ENCODE measurements at regions not wholly inside any gene's neighbourhood (a gene's known extent, or its start where the extent isn't known, plus 50 kb on each side); places are given as distances from the start of the nearest gene placed in this dataset.

DNA sequence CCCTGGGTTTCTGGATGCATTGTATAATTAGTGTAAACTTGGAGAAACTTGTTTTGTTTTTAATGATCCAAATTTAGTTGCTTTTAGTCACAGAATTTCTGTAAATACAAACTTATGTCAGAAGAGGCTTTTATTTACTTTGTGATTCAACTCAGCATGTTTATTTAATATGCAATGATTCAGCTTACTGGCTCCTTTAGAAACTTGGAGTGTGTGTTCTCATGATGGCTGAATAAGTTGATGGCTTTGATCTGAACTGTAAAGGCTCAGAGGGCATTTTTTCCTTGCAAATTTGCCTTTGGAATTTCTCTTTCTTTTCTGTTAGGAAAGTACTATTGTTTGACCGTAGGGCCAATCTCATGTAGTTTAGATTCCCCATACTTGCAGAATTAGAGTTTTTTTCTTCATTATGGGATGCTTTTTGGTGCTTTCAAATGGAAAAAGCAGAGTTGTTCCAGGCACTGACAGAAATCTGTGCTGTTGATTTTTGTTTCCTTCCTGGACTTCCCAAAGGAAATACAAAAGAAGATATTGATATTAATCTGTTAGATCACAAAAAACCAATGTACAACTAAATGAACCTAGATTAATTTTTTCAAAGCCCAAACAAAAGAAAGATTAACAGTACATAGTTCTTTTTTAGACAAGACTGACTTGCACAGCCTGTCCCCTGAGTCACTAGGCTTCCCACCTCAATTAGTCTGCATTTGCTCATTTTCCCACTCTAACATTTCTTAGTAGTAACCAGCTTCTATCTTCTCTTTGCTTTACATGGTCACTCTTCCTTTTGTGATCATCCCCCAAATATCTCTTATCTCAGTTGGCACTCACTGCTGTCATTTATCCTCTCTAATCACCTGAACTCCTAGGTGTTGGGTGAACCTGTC is 96.8 kb upstream of the AGR3 start:
- peak; percentile 38 for DNase-seq (ENCODE audit: low read depth)

DNA sequence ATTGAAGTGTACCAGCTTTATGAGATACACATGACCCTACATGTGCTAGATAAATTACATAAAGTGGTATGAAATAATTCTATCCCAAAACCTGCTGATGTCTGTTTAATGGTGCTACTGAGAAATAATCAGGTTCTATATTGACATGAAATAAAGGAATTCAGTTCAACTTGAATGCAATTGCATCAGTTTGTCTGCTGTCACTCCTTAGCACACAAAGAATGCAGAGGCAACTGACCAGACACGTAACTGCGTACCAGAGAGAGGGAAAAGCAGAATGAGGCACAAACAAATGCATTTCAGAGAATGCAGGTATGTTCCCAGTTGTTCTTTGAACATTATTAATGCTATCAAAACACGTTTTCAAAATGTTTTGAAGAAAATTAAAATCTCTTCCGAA is 98.8 kb upstream of the AGR3 start:
- no peak for DNase-seq (ENCODE audit: low read depth)

- peak; percentile 59 for DNase-seq (ENCODE audit: low read depth)
These were observed 101.0 kb upstream of the AGR3 start for GRCh38 chr7:16982640-16983350.

GRCh38 chr7:16984375-16984774 is 102.6 kb upstream of the AGR3 start:
- DNase-seq (ENCODE audit: low read depth), result no peak

DNA sequence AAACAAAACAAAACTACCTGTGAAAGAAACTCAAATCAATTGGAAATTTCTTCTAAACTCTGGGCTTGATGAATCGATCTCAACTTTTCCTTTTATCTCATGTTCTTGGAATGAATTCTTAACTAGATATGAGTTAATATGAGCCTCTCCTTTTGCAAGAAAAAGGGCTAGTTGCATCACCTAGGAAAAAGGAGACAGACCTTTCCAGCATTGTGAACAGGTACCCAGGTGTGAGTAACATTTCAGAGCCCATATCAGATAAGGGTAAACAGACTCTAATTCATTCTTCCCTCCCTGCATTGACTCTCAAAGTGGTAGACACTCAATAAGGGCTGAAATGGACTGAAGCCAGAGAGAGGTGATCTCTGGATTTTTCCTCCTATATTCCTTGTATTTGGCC is 103.8 kb upstream of the AGR3 start:
- no peak for DNase-seq (ENCODE audit: low read depth)

DNA sequence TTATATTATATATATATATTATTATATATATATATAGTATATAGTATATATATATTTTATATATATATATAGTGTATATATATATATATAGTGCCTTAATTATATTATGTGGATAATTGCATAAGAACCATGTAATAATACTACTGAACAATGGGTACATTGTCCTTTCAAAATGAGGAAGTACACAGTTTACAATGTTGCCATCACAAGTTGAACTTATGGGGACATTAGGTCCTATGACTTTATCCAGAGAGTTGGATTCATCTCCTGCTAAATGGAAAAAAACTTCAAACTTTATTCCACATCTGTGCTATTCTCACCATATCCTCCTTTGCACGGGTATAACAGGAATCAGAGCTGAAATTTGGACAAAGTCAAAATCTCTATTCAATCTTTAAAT is 105.0 kb upstream of the AGR3 start:
- DNase-seq (ENCODE audit: low read depth), result no peak

DNA sequence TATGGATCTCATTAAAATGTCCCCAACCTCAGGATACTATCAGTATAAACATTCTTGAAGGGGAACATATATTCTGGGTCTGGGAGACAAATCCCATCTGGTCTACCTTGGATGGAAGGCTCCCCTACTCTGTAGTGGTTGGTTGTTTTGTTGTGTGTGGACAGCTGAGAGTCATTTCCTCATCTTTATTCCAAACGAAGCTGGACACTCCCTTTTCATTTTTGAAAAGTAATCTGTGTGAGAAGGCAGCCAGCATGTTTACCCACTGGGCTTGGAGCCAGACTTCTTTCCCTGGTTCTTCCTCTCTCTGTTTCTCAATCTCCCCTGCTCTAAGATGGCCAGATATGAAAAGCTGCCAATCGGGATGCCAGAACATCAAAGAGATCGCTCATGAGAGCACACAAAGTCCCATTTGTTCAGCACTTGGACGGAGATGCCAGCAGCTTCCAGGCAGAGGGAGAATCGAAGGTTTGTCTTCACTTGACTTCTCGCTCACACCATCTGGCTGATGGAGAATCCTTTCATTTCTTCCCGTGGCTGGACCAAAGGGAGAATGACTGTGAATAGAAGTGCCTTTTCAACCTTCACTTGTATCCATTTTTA is 108.1 kb upstream of the AGR3 start:
- DNase-seq (ENCODE audit: low read depth), result peak; percentile 92

- DNase-seq (ENCODE audit: low read depth), result no peak
These were observed 109.8 kb upstream of the AGR3 start for GRCh38 chr7:16991551-16991950.

GRCh38 chr7:16993543-16993942 is 111.8 kb upstream of the AGR3 start:
- no peak for DNase-seq (ENCODE audit: low read depth)

GRCh38 chr7:16998481-16999051 is 116.8 kb upstream of the AGR3 start:
- no peak for DNase-seq (ENCODE audit: low read depth)

GRCh38 chr7:16999541-17000267 is 117.9 kb upstream of the AGR3 start:
- DNase-seq (ENCODE audit: low read depth), result no peak

DNA sequence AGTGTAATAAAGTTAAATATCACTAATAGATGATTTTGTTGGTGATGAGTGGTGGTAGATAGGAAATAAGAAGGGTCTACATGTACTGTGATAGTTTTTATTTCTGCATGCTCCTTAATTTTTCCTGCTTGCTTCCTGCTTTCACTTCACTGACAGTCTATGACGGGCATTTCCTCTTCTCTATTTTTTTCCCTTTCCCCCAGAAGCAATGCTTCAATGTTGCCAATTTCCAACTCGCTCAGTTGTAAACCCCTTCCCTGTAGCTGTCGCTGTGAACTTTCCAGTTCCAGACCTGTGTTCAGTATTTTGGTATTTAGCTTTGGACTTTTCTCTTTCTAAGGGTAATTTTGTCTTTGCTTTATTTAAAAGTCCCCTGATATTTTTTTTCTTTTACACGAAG is 123.5 kb upstream of the AGR3 start:
- no peak for DNase-seq (ENCODE audit: low read depth)

DNA sequence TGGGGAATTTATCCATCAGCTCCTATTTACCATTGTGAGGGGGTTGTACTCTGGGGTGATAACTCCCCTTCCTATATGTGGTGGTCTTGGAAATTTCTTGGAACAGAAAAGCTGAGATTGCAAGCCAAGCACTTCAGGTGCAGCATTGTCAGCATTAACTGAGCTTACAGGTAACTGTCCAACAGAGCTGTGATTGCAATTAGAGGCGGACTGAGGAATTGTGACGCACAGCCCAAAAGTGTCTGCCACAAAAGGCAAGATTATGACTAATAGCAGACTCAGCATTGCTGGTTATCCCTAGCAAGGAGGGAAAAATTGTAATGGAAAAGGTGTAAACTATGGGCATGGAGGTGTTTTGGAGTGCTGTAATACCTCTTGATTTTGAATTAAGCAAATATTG is 126.1 kb upstream of the AGR3 start:
- DNase-seq (ENCODE audit: low read depth), result no peak

DNA sequence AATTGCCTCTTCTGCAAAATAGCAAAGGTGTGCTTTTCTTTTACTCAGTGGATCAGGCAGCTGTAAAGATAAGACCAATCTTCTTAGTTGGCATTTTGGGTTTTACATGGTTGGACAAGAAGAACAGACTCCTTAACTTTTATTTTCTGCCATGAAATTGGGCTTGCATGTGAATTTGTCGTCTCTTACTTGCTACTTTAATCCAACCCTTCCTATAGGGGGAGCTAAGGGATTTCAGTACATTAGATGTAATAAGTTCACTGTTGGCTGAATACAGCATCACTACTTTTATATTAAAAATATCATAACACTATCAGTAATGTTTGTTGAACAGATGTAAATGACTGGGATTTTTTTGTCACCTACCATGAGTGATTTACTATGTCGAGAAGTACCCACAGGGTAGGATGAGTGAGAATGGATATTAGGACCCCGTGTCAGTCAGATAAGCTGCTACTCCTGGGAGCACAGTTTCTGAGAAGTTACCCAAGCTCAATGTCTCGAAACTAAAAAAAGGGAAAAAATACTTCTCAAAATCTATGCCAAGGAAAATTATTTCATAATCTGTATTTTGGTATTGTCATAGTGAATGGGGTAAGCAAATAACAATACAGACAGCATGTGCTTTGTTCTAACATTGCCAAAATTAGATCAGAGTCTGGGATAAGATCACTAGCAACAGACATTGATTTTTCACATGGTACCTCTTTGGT is 127.4 kb upstream of the AGR3 start:
- DNase-seq (ENCODE audit: low read depth), result peak; percentile 35

GRCh38 chr7:17009933-17010332 is 128.2 kb upstream of the AGR3 start:
- DNase-seq (ENCODE audit: low read depth), result no peak

DNA sequence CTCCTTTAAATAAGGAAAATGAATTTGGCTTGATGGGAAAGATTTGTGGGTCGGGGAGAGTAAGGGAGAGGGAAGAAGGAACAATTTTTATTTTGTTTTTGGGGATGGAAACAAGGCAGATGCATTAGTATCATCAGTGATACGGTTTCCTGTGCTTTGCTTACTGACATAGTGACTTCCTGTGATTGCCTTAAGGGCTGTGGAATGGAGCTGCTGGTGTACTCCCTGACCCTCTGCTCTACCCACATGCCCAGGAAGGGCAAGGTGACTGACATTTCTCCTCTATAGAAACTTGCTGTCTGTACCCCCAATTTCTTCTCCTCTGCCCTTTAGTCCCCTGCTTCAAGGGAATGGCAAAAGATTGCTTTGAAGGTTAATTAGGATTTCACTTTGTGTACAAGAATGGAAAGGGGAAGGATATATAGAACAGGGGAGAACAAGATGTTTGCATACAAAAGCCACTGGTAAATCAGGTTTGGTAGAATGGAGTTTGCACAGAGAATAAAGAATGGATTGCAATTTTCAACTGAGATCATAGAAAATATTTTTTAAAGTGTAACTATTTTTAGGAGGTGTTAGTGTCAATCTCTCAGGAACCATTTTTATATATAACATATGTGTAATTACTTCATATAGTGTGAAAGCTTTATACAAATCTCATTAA is 129.0 kb upstream of the AGR3 start:
- no peak for DNase-seq (ENCODE audit: low read depth)

- DNase-seq (ENCODE audit: low read depth), result no peak
These were observed 131.4 kb upstream of the AGR3 start for GRCh38 chr7:17013204-17013603.

DNA sequence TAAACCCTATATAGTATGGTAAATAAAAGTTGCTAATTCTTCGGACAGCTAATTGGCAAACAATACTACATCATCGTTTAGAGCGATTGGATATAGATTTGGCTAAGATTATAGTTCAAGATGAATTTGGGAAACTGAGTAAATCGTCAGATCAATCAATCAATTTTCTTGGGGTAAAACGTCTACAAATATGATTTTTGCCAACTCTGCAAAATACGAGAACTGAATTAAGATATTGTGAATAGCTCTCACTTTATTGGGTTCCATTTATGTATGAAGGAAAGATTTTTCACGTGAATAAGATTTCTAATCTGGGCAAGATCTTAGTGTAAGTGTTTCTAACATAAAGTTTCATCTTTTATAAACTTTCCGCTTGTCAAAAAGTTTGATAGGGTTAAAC is 132.9 kb upstream of the AGR3 start:
- DNase-seq (ENCODE audit: low read depth), result no peak

DNA sequence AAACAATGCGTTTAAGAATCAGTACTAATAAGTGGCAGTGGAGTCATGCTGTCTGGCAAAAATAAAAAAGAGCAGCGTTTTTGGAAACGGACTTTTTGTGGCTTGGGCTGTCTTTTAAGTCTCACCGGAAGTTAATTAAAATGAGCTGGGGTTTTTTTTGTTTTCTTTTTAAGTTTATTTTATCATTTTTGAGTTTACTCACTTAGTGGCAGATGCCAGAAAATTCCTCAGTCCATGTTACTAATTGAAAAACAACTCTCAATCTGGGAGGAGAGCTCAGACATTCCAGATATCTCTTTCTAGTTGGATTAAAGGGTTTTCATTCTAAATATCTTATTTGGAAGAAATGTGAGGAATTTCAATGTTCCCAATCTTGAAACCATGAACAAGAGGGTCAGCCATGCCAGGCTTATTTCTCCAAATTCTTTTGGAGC is 133.8 kb upstream of the AGR3 start:
- DNase-seq (ENCODE audit: low read depth), result no peak

- DNase-seq (ENCODE audit: low read depth), result no peak
These were observed 134.7 kb upstream of the AGR3 start for GRCh38 chr7:17016402-17017010.
